ENCODE measurements at regions not wholly inside any gene's neighbourhood (a gene's known extent, or its start where the extent isn't known, plus 50 kb on each side); places are given as distances from the start of the nearest gene placed in this dataset.

- Histone ChIP-seq H3K9ac (ENCODE audit: extremely low read depth, low read length, poor library complexity, severe bottlenecking) (no peak overlapping the region), H3K36me3 (ENCODE audit: control insufficient read depth, insufficient read depth, low read length) (no peaks in the 10 kb centered on the region), H3K4me1 (ENCODE audit: control insufficient read depth, insufficient read depth, low read length) (no peaks in the 10 kb centered on the region), H3K9me3 (ENCODE audit: control insufficient read depth, low read length) (no peaks in the 10 kb centered on the region), H3K4me3 (ENCODE audit: low read length) (no peak overlapping the region), H3K27me3 (ENCODE audit: control insufficient read depth, insufficient read depth, low read length, poor library complexity, severe bottlenecking) (no peaks in the 10 kb centered on the region), H3K27ac (ENCODE audit: low read depth, low read length) (no peak overlapping the region)
- no peak overlapping the region for H3K27ac Mint-ChIP-seq
- TF ChIP-seq, protein P1, sequence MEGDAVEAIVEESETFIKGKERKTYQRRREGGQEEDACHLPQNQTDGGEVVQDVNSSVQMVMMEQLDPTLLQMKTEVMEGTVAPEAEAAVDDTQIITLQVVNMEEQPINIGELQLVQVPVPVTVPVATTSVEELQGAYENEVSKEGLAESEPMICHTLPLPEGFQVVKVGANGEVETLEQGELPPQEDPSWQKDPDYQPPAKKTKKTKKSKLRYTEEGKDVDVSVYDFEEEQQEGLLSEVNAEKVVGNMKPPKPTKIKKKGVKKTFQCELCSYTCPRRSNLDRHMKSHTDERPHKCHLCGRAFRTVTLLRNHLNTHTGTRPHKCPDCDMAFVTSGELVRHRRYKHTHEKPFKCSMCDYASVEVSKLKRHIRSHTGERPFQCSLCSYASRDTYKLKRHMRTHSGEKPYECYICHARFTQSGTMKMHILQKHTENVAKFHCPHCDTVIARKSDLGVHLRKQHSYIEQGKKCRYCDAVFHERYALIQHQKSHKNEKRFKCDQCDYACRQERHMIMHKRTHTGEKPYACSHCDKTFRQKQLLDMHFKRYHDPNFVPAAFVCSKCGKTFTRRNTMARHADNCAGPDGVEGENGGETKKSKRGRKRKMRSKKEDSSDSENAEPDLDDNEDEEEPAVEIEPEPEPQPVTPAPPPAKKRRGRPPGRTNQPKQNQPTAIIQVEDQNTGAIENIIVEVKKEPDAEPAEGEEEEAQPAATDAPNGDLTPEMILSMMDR (conservative IDR thresholded peaks at IDR 0.05), result no peak
- H3K4me3 Mint-ChIP-seq, result no peak overlapping the region
- H3K4me1 Mint-ChIP-seq, result no peaks in the 10 kb centered on the region
- no peak for DNase-seq
- WGBS, 2 experiments (ENCODE audit: insufficient coverage in 1 of 2, insufficient read length in 1 of 2), result 75 to 91% methylated on average over 1 of the region's 1 CpG
- no peaks in the 10 kb centered on the region for H3K36me3 Mint-ChIP-seq (ENCODE audit: low read depth)
- no peaks in the 10 kb centered on the region for H3K27me3 Mint-ChIP-seq (ENCODE audit: insufficient read depth)
- H3K9me3 Mint-ChIP-seq, result no peaks in the 10 kb centered on the region
Observed at GRCh38 chr1:56330391-56331026, 248.9 kb downstream of the PLPP3 start.

DNA sequence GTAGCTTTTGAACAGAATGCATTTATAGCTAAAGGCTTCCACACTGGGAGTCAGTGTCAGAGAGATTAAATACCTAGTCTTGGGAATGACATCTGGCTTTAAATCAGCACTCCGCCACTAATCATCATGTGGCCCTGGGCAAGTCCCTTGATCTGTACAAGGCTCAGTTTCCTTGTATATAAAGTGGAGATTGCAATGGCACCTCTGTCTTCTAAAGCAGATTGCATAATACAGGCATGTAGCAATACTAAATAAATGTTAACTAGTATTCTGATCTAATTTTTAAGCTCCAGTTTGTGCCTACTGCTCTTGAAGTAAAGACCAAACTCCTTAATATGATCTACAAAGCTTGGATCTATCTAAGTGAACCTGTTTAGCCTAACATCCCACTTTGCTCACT, 249.4 kb downstream of the PLPP3 start:
- no peaks in the 10 kb centered on the region for H3K36me3 ChIP-seq (ENCODE audit: control insufficient read depth, insufficient read depth, low read length)
- H3K4me1 Mint-ChIP-seq, result no peaks in the 10 kb centered on the region
- no peak overlapping the region for H3K4me3 ChIP-seq (ENCODE audit: low read length)
- H3K9me3 Mint-ChIP-seq, result no peaks in the 10 kb centered on the region
- H3K27me3 ChIP-seq (ENCODE audit: control insufficient read depth, insufficient read depth, low read length, poor library complexity, severe bottlenecking), result no peaks in the 10 kb centered on the region
- 91 to 100% methylated on average over 1 of the region's 1 CpG for WGBS, 2 experiments (ENCODE audit: insufficient coverage in 1 of 2, insufficient read length in 1 of 2)
- no peaks in the 10 kb centered on the region for H3K27me3 Mint-ChIP-seq (ENCODE audit: insufficient read depth)
- no peaks in the 10 kb centered on the region for H3K36me3 Mint-ChIP-seq (ENCODE audit: low read depth)
- H3K27ac Mint-ChIP-seq, result no peak overlapping the region
- no peak overlapping the region for H3K27ac ChIP-seq (ENCODE audit: low read depth, low read length)
- DNase-seq, result no peak
- H3K9ac ChIP-seq (ENCODE audit: extremely low read depth, low read length, poor library complexity, severe bottlenecking), result no peak overlapping the region
- H3K4me3 Mint-ChIP-seq, result no peak overlapping the region
- H3K4me1 ChIP-seq (ENCODE audit: control insufficient read depth, insufficient read depth, low read length), result no peaks in the 10 kb centered on the region
- TF ChIP-seq, protein P1 (conservative IDR thresholded peaks at IDR 0.05), result no peak
- H3K9me3 ChIP-seq (ENCODE audit: control insufficient read depth, low read length), result no peaks in the 10 kb centered on the region

GRCh38 chr1:56327195-56327594, 252.2 kb downstream of the PLPP3 start:
- Histone ChIP-seq H3K36me3 (ENCODE audit: control insufficient read depth, insufficient read depth, low read length) (no peaks in the 10 kb centered on the region), H3K4me3 (ENCODE audit: low read length) (no peak overlapping the region), H3K27me3 (ENCODE audit: control insufficient read depth, insufficient read depth, low read length, poor library complexity, severe bottlenecking) (no peaks in the 10 kb centered on the region), H3K4me1 (ENCODE audit: control insufficient read depth, insufficient read depth, low read length) (no peaks in the 10 kb centered on the region), H3K9me3 (ENCODE audit: control insufficient read depth, low read length) (no peaks in the 10 kb centered on the region), H3K9ac (ENCODE audit: extremely low read depth, low read length, poor library complexity, severe bottlenecking) (no peak overlapping the region), H3K27ac (ENCODE audit: low read depth, low read length) (no peak overlapping the region)
- Mint-ChIP-seq H3K9me3 (no peaks in the 10 kb centered on the region), H3K36me3 (ENCODE audit: low read depth) (no peaks in the 10 kb centered on the region), H3K27ac (no peak overlapping the region), H3K27me3 (ENCODE audit: insufficient read depth) (no peaks in the 10 kb centered on the region), H3K4me1 (no peaks in the 10 kb centered on the region), H3K4me3 (no peak overlapping the region)
- TF ChIP-seq, protein P1 (conservative IDR thresholded peaks at IDR 0.05), result no peak
- DNase-seq, result no peak
- 81 to 100% methylated on average over 1 of the region's 1 CpG for WGBS, 2 experiments (ENCODE audit: insufficient coverage in 1 of 2, insufficient read length in 1 of 2)

Measured in endodermal cell (in vitro differentiated cells).